SU-DHL-6 (cell line): ENCODE measurements at regions not wholly inside any gene's neighbourhood (a gene's known extent, or its start where the extent isn't known, plus 50 kb on each side); places are given as distances from the start of the nearest gene placed in this dataset.

Experiments used
- EZH2phosphoT487 ChIP-seq: fragments of 200-600 bp; sonication (generic), shearing (Covaris generic); conservative IDR thresholded peaks from 2 replicates; pipeline ENCODE4 v1.6.1; 2018; ENCODE audit warnings: mild to moderate bottlenecking, antibody characterized with exemption, low read length, moderate library complexity, mixed read lengths
- TF ChIP-seq, protein P1 (sequence below): fragments of 200-600 bp; sonication (generic); IDR thresholded peaks from one replicate; pipeline ENCODE4 v1.5.1; 2017; ENCODE audit warnings: antibody characterized with exemption, mild to moderate bottlenecking, low read length, moderate library complexity; ENCODE audit not compliant: insufficient read depth, poor library complexity, severe bottlenecking

DNA sequence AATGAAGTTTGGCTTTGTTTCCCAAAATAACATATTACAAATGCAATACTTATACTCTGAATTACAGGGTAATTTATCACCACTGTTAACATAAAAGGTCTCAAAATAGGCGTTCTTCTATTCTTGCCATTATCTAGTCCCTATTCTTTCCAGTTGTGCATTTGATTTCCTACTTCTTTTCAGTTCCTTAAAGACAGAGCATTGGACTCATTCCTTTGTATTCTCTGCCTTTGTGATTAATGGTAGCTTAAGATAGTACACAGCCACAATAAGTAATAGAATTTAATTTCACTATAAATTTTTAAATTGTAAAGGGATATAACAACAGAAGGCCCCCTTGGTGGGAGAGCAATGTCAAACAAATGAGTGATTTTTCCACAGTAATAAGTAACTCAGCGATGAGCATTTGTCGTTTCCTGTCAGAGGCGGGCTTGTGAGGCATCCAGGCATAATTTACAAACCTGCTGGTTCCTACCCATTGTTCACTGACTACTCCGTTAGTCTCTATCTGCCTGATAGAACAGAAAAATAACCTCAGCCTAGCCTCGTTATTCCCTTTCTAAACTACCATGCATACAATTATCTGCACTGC, 456.6 kb upstream of the REG3G start:
- TF ChIP-seq, protein P1, sequence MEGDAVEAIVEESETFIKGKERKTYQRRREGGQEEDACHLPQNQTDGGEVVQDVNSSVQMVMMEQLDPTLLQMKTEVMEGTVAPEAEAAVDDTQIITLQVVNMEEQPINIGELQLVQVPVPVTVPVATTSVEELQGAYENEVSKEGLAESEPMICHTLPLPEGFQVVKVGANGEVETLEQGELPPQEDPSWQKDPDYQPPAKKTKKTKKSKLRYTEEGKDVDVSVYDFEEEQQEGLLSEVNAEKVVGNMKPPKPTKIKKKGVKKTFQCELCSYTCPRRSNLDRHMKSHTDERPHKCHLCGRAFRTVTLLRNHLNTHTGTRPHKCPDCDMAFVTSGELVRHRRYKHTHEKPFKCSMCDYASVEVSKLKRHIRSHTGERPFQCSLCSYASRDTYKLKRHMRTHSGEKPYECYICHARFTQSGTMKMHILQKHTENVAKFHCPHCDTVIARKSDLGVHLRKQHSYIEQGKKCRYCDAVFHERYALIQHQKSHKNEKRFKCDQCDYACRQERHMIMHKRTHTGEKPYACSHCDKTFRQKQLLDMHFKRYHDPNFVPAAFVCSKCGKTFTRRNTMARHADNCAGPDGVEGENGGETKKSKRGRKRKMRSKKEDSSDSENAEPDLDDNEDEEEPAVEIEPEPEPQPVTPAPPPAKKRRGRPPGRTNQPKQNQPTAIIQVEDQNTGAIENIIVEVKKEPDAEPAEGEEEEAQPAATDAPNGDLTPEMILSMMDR, result no peak
- no peak for TF ChIP-seq EZH2phosphoT487
